ENCODE measurements at regions not wholly inside any gene's neighbourhood (a gene's known extent, or its start where the extent isn't known, plus 50 kb on each side); places are given as distances from the start of the nearest gene placed in this dataset.

- no peaks in the 10 kb centered on the region for H3K79me2 ChIP-seq (ENCODE audit: insufficient read depth, low read length)
- H3K27me3 ChIP-seq (ENCODE audit: insufficient read depth, low read length) = no peaks in the 10 kb centered on the region
- no peak overlapping the region for H2AFZ ChIP-seq (ENCODE audit: low read depth, low read length)
- FAIRE-seq = no peak
- no peaks in the 10 kb centered on the region for H4K20me1 ChIP-seq (ENCODE audit: insufficient read depth, low read length)
- Mint-ChIP-seq H3K4me3 (ENCODE audit: unreplicated experiment) (no peak overlapping the region), H3K9me3 (ENCODE audit: unreplicated experiment) (no peaks in the 10 kb centered on the region), H3K27me3 (ENCODE audit: low read depth, unreplicated experiment) (peaks cover 27% of the 10 kb centered on the region), H3K4me1 (ENCODE audit: low read depth, unreplicated experiment) (peaks cover 7% of the 10 kb centered on the region), H3K36me3 (ENCODE audit: low read depth, unreplicated experiment) (no peaks in the 10 kb centered on the region), H3K27ac (ENCODE audit: unreplicated experiment) (no peak overlapping the region)
- no peak overlapping the region for H3K4me2 ChIP-seq (ENCODE audit: low read length)
- H3K4me3 ChIP-seq (ENCODE audit: insufficient read depth, low read depth, low read length) = no peak overlapping the region
- no peaks in the 10 kb centered on the region for H3K9me3 ChIP-seq (ENCODE audit: insufficient read depth, low read depth, low read length)
- no peak for TF ChIP-seq EZH2 (IDR thresholded peaks at IDR 0.05; ENCODE audit: insufficient read depth, low read length)
- TF ChIP-seq, protein P1, sequence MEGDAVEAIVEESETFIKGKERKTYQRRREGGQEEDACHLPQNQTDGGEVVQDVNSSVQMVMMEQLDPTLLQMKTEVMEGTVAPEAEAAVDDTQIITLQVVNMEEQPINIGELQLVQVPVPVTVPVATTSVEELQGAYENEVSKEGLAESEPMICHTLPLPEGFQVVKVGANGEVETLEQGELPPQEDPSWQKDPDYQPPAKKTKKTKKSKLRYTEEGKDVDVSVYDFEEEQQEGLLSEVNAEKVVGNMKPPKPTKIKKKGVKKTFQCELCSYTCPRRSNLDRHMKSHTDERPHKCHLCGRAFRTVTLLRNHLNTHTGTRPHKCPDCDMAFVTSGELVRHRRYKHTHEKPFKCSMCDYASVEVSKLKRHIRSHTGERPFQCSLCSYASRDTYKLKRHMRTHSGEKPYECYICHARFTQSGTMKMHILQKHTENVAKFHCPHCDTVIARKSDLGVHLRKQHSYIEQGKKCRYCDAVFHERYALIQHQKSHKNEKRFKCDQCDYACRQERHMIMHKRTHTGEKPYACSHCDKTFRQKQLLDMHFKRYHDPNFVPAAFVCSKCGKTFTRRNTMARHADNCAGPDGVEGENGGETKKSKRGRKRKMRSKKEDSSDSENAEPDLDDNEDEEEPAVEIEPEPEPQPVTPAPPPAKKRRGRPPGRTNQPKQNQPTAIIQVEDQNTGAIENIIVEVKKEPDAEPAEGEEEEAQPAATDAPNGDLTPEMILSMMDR (IDR thresholded peaks at IDR 0.05; ENCODE audit: insufficient read depth, low read depth, low read length) = no peak
- DNase-seq (ENCODE audit: low read depth) = no peak
- H3K4me1 ChIP-seq (ENCODE audit: insufficient read depth, low read length) = no peaks in the 10 kb centered on the region
- no peak overlapping the region for H3K9ac ChIP-seq (ENCODE audit: low read length)
- H3K27ac ChIP-seq (ENCODE audit: low read depth, low read length) = no peak overlapping the region
- no peaks in the 10 kb centered on the region for H3K36me3 ChIP-seq (ENCODE audit: insufficient read depth, low read length)
Measured at GRCh38 chr11:134781380-134781866, 369.4 kb upstream of the B3GAT1 start.

- no peak for FAIRE-seq
- H3K27ac Mint-ChIP-seq (ENCODE audit: unreplicated experiment) = peak overlapping the region; percentile 59
- Histone ChIP-seq H3K79me2 (ENCODE audit: insufficient read depth, low read length) (no peaks in the 10 kb centered on the region), H2AFZ (ENCODE audit: low read depth, low read length) (no peak overlapping the region), H3K4me1 (ENCODE audit: insufficient read depth, low read length) (no peaks in the 10 kb centered on the region), H3K27ac (ENCODE audit: low read depth, low read length) (no peak overlapping the region), H3K9ac (ENCODE audit: low read length) (no peak overlapping the region), H3K9me3 (ENCODE audit: insufficient read depth, low read depth, low read length) (no peaks in the 10 kb centered on the region), H3K4me2 (ENCODE audit: low read length) (no peak overlapping the region), H3K36me3 (ENCODE audit: insufficient read depth, low read length) (no peaks in the 10 kb centered on the region), H4K20me1 (ENCODE audit: insufficient read depth, low read length) (no peaks in the 10 kb centered on the region), H3K27me3 (ENCODE audit: insufficient read depth, low read length) (no peaks in the 10 kb centered on the region), H3K4me3 (ENCODE audit: insufficient read depth, low read depth, low read length) (no peak overlapping the region)
- TF ChIP-seq EZH2 (IDR thresholded peaks at IDR 0.05; ENCODE audit: insufficient read depth, low read length) = no peak
- TF ChIP-seq, protein P1 (IDR thresholded peaks at IDR 0.05; ENCODE audit: insufficient read depth, low read depth, low read length) = no peak
- H3K4me3 Mint-ChIP-seq (ENCODE audit: unreplicated experiment) = no peak overlapping the region
- H3K36me3 Mint-ChIP-seq (ENCODE audit: low read depth, unreplicated experiment) = no peaks in the 10 kb centered on the region
- H3K27me3 Mint-ChIP-seq (ENCODE audit: low read depth, unreplicated experiment) = peaks cover 27% of the 10 kb centered on the region
- no peaks in the 10 kb centered on the region for H3K9me3 Mint-ChIP-seq (ENCODE audit: unreplicated experiment)
- no peak for DNase-seq (ENCODE audit: low read depth)
- H3K4me1 Mint-ChIP-seq (ENCODE audit: low read depth, unreplicated experiment) = peaks cover 7% of the 10 kb centered on the region
Measured at GRCh38 chr11:134780486-134781147, 368.6 kb upstream of the B3GAT1 start.

DNA sequence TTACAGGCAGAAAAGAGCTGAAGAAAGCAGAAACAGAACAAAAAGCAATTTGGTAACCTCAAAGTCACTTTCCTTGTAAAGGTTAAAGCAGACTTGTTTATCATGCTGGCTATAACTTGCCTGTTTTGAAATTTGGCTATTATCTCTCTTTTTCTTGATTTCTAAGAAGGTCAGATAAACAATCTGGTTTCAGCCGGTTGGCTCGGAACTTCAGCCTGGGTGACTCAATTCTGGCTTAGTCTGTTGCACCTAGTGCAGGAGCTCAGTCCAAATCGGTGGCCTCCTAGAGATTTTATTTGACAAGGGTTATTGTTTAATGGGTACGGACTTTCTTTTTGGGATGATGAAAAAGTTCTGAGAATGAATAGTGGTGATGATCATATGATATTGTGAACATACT, 367.1 kb upstream of the B3GAT1 start:
- no peak for DNase-seq (ENCODE audit: low read depth)
- Histone ChIP-seq H3K4me2 (ENCODE audit: low read length) (no peak overlapping the region), H4K20me1 (ENCODE audit: insufficient read depth, low read length) (no peaks in the 10 kb centered on the region), H3K4me3 (ENCODE audit: insufficient read depth, low read depth, low read length) (no peak overlapping the region), H3K9me3 (ENCODE audit: insufficient read depth, low read depth, low read length) (no peaks in the 10 kb centered on the region), H2AFZ (ENCODE audit: low read depth, low read length) (no peak overlapping the region), H3K27me3 (ENCODE audit: insufficient read depth, low read length) (no peaks in the 10 kb centered on the region), H3K36me3 (ENCODE audit: insufficient read depth, low read length) (no peaks in the 10 kb centered on the region), H3K4me1 (ENCODE audit: insufficient read depth, low read length) (no peaks in the 10 kb centered on the region), H3K9ac (ENCODE audit: low read length) (no peak overlapping the region), H3K79me2 (ENCODE audit: insufficient read depth, low read length) (no peaks in the 10 kb centered on the region), H3K27ac (ENCODE audit: low read depth, low read length) (no peak overlapping the region)
- Mint-ChIP-seq H3K36me3 (ENCODE audit: low read depth, unreplicated experiment) (no peaks in the 10 kb centered on the region), H3K9me3 (ENCODE audit: unreplicated experiment) (no peaks in the 10 kb centered on the region), H3K27ac (ENCODE audit: unreplicated experiment) (no peak overlapping the region), H3K27me3 (ENCODE audit: low read depth, unreplicated experiment) (peaks cover 18% of the 10 kb centered on the region), H3K4me3 (ENCODE audit: unreplicated experiment) (no peak overlapping the region), H3K4me1 (ENCODE audit: low read depth, unreplicated experiment) (peaks cover 7% of the 10 kb centered on the region)
- no peak for FAIRE-seq
- TF ChIP-seq EZH2 (IDR thresholded peaks at IDR 0.05; ENCODE audit: insufficient read depth, low read length) = no peak
- TF ChIP-seq, protein P1 (IDR thresholded peaks at IDR 0.05; ENCODE audit: insufficient read depth, low read depth, low read length) = no peak

All from astrocyte (in vitro differentiated cells and primary cell).